GM12878 (cell line): ENCODE measurements at regions not wholly inside any gene's neighbourhood (a gene's known extent, or its start where the extent isn't known, plus 50 kb on each side); places are given as distances from the start of the nearest gene placed in this dataset.

ENCODE experiments used
- BCL11A ChIP-seq: IDR thresholded peaks from 2 replicates; pipeline ENCODE4 v1.6.1; 2011; ENCODE audit warnings: low read depth, low read length
- CBFB ChIP-seq: IDR thresholded peaks from 2 replicates; pipeline ENCODE4 v1.6.1; 2016; ENCODE audit warnings: antibody characterized with exemption, low read depth
- CHD1 ChIP-seq: IDR thresholded peaks from 2 replicates; pipeline ENCODE4 v1.6.1; 2012; ENCODE audit warnings: low read depth, low read length, improper control_type of control experiment
- CHD4 ChIP-seq: fragments of 200-600 bp; sonication (generic); IDR thresholded peaks from 2 replicates; pipeline ENCODE4 v1.6.1; 2016; ENCODE audit warnings: mild to moderate bottlenecking
- ESRRA ChIP-seq: IDR thresholded peaks from 2 replicates; pipeline ENCODE4 v1.6.1; 2012; ENCODE audit warnings: mild to moderate bottlenecking, low read length, improper control_type of control experiment
- HDAC2 ChIP-seq: fragments of 200-600 bp; sonication (generic); IDR thresholded peaks from 2 replicates; pipeline ENCODE4 v1.6.1; 2017
- KDM1A ChIP-seq: fragments of 200-600 bp; sonication (generic); IDR thresholded peaks from 2 replicates; pipeline ENCODE4 v1.6.1; 2016; ENCODE audit warnings: borderline replicate concordance
- KLF5 ChIP-seq: fragments of 450-650 bp; IDR thresholded peaks from 2 replicates; pipeline ENCODE4 v1.6.1; 2014; ENCODE audit warnings: mild to moderate bottlenecking; ENCODE audit not compliant: partially characterized antibody
- MEF2B ChIP-seq: fragments of 450-650 bp; IDR thresholded peaks from 2 replicates; pipeline ENCODE4 v1.6.1; 2018; ENCODE audit warnings: mild to moderate bottlenecking, moderate library complexity; ENCODE audit not compliant: partially characterized antibody, poor library complexity, severe bottlenecking
- NFIC ChIP-seq: IDR thresholded peaks from 2 replicates; pipeline ENCODE4 v1.6.1; 2012; ENCODE audit warnings: low read depth, mild to moderate bottlenecking, inconsistent platforms, low read length, moderate library complexity
- NFXL1 ChIP-seq: fragments of 450-650 bp; IDR thresholded peaks from 2 replicates; pipeline ENCODE4 v1.6.1; 2017; ENCODE audit warnings: antibody characterized with exemption, mild to moderate bottlenecking, borderline replicate concordance
- SPI1 ChIP-seq: IDR thresholded peaks from 2 replicates; pipeline ENCODE4 v1.6.1; 2011; ENCODE audit warnings: low read depth, mild to moderate bottlenecking, low read length, moderate library complexity, borderline replicate concordance; ENCODE audit not compliant: insufficient read depth
- YY1 ChIP-seq: IDR thresholded peaks from 2 replicates; pipeline ENCODE4 v1.6.1; 2011; ENCODE audit warnings: low read depth, mild to moderate bottlenecking, low read length
- ZNF217 ChIP-seq: fragments of 450-650 bp; IDR thresholded peaks from 2 replicates; pipeline ENCODE4 v1.6.1; 2017; ENCODE audit warnings: antibody characterized with exemption, mild to moderate bottlenecking
- TF ChIP-seq, protein P1 (sequence below): fragments of 450-650 bp; IDR thresholded peaks from 2 replicates; pipeline ENCODE4 v1.6.1; 2017; ENCODE audit warnings: low read depth, mild to moderate bottlenecking, moderate library complexity
- TF ChIP-seq, protein P2 (sequence below): IDR thresholded peaks from 2 replicates; pipeline ENCODE4 v1.6.1; 2012; ENCODE audit warnings: mild to moderate bottlenecking, low read depth, low read length
- TF ChIP-seq, protein P3 (sequence below): fragments of 450-650 bp; IDR thresholded peaks from 2 replicates; pipeline ENCODE4 v1.6.1; 2017; ENCODE audit warnings: mild to moderate bottlenecking, moderate library complexity
- TF ChIP-seq, protein P4 (sequence below): fragments of 450-650 bp; IDR thresholded peaks from 2 replicates; pipeline ENCODE4 v1.6.1; 2016; ENCODE audit warnings: mild to moderate bottlenecking
- TF ChIP-seq, protein P5 (sequence below), 3 experiments: IDR thresholded peaks in 2 of 3; conservative IDR thresholded peaks in 1 of 3; 2 replicates each; pipeline ENCODE4 v1.5.1; 2011; ENCODE audit warnings: low read depth in 3 of 3, low read length in 3 of 3, mild to moderate bottlenecking in 3 of 3, control low read depth in 2 of 3, moderate library complexity in 2 of 3, inconsistent platforms in 1 of 3, mixed read lengths in 1 of 3; ENCODE audit not compliant: control insufficient read depth in 2 of 3, insufficient read depth in 1 of 3; ENCODE audit errors: extremely low read depth in 1 of 3

DNA sequence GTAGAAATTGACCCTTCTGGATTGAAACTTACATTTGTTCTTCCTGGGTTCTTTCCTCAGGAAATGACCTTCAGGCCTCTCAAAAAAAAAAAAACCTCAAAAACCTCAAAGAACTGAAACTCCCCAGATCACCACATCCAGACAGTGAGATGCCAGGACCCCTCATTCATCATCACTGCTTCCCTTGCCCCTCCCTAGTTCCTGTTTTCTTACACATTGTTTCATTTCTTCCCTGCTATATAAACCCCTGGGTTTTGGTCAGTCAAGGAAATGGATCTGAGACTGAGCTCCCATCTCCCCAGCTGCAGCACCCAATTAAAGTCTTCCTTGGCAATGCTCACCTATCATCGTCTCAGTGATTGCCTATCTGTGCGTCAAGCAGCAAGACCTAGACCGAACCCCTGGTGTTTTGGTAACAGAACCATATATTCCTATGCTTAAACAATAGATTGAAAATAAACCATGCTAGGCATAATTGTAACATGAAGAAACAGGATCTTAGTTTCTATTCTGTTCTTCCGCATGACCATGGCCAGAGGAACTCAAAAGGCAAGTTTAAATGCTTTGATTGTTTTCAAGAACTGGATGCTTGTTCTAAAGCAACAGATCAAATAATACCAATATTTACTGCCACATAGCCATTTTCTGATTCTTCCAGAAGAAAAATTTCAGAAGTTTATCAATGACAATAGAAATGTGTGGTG lies 108.0 kb upstream of the MAX start (continued):
- TF ChIP-seq, protein P1, sequence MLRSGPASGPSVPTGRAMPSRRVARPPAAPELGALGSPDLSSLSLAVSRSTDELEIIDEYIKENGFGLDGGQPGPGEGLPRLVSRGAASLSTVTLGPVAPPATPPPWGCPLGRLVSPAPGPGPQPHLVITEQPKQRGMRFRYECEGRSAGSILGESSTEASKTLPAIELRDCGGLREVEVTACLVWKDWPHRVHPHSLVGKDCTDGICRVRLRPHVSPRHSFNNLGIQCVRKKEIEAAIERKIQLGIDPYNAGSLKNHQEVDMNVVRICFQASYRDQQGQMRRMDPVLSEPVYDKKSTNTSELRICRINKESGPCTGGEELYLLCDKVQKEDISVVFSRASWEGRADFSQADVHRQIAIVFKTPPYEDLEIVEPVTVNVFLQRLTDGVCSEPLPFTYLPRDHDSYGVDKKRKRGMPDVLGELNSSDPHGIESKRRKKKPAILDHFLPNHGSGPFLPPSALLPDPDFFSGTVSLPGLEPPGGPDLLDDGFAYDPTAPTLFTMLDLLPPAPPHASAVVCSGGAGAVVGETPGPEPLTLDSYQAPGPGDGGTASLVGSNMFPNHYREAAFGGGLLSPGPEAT, result no peak
- TF ChIP-seq NFIC, result peak; percentile 99
- TF ChIP-seq, protein P2, sequence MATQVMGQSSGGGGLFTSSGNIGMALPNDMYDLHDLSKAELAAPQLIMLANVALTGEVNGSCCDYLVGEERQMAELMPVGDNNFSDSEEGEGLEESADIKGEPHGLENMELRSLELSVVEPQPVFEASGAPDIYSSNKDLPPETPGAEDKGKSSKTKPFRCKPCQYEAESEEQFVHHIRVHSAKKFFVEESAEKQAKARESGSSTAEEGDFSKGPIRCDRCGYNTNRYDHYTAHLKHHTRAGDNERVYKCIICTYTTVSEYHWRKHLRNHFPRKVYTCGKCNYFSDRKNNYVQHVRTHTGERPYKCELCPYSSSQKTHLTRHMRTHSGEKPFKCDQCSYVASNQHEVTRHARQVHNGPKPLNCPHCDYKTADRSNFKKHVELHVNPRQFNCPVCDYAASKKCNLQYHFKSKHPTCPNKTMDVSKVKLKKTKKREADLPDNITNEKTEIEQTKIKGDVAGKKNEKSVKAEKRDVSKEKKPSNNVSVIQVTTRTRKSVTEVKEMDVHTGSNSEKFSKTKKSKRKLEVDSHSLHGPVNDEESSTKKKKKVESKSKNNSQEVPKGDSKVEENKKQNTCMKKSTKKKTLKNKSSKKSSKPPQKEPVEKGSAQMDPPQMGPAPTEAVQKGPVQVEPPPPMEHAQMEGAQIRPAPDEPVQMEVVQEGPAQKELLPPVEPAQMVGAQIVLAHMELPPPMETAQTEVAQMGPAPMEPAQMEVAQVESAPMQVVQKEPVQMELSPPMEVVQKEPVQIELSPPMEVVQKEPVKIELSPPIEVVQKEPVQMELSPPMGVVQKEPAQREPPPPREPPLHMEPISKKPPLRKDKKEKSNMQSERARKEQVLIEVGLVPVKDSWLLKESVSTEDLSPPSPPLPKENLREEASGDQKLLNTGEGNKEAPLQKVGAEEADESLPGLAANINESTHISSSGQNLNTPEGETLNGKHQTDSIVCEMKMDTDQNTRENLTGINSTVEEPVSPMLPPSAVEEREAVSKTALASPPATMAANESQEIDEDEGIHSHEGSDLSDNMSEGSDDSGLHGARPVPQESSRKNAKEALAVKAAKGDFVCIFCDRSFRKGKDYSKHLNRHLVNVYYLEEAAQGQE, result no peak
- TF ChIP-seq, protein P3, sequence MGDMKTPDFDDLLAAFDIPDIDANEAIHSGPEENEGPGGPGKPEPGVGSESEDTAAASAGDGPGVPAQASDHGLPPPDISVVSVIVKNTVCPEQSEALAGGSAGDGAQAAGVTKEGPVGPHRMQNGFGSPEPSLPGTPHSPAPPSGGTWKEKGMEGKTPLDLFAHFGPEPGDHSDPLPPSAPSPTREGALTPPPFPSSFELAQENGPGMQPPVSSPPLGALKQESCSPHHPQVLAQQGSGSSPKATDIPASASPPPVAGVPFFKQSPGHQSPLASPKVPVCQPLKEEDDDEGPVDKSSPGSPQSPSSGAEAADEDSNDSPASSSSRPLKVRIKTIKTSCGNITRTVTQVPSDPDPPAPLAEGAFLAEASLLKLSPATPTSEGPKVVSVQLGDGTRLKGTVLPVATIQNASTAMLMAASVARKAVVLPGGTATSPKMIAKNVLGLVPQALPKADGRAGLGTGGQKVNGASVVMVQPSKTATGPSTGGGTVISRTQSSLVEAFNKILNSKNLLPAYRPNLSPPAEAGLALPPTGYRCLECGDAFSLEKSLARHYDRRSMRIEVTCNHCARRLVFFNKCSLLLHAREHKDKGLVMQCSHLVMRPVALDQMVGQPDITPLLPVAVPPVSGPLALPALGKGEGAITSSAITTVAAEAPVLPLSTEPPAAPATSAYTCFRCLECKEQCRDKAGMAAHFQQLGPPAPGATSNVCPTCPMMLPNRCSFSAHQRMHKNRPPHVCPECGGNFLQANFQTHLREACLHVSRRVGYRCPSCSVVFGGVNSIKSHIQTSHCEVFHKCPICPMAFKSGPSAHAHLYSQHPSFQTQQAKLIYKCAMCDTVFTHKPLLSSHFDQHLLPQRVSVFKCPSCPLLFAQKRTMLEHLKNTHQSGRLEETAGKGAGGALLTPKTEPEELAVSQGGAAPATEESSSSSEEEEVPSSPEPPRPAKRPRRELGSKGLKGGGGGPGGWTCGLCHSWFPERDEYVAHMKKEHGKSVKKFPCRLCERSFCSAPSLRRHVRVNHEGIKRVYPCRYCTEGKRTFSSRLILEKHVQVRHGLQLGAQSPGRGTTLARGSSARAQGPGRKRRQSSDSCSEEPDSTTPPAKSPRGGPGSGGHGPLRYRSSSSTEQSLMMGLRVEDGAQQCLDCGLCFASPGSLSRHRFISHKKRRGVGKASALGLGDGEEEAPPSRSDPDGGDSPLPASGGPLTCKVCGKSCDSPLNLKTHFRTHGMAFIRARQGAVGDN, result no peak
- peak; percentile 97 for TF ChIP-seq CBFB
- no peak for TF ChIP-seq CHD4
- no peak for TF ChIP-seq MEF2B
- peak; percentile 86 for TF ChIP-seq BCL11A
- TF ChIP-seq HDAC2, result no peak
- TF ChIP-seq YY1, result no peak
- no peak for TF ChIP-seq KLF5
- TF ChIP-seq ESRRA, result no peak
- TF ChIP-seq ZNF217, result no peak
- no peak for TF ChIP-seq NFXL1
- no peak for TF ChIP-seq KDM1A
- TF ChIP-seq SPI1, result peak; percentile 75
- TF ChIP-seq CHD1, result no peak
- TF ChIP-seq, protein P4, sequence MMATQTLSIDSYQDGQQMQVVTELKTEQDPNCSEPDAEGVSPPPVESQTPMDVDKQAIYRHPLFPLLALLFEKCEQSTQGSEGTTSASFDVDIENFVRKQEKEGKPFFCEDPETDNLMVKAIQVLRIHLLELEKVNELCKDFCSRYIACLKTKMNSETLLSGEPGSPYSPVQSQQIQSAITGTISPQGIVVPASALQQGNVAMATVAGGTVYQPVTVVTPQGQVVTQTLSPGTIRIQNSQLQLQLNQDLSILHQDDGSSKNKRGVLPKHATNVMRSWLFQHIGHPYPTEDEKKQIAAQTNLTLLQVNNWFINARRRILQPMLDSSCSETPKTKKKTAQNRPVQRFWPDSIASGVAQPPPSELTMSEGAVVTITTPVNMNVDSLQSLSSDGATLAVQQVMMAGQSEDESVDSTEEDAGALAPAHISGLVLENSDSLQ, result peak; percentile 51; the same call in 1 of the 2 replicates
- TF ChIP-seq, protein P5, sequence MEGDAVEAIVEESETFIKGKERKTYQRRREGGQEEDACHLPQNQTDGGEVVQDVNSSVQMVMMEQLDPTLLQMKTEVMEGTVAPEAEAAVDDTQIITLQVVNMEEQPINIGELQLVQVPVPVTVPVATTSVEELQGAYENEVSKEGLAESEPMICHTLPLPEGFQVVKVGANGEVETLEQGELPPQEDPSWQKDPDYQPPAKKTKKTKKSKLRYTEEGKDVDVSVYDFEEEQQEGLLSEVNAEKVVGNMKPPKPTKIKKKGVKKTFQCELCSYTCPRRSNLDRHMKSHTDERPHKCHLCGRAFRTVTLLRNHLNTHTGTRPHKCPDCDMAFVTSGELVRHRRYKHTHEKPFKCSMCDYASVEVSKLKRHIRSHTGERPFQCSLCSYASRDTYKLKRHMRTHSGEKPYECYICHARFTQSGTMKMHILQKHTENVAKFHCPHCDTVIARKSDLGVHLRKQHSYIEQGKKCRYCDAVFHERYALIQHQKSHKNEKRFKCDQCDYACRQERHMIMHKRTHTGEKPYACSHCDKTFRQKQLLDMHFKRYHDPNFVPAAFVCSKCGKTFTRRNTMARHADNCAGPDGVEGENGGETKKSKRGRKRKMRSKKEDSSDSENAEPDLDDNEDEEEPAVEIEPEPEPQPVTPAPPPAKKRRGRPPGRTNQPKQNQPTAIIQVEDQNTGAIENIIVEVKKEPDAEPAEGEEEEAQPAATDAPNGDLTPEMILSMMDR (IDR thresholded peaks at IDR 0.05 in 2 of 3, conservative IDR thresholded peaks at IDR 0.05 in 1 of 3; ENCODE audit: control insufficient read depth in 2 of 3, extremely low read depth in 1 of 3, insufficient read depth in 1 of 3, low read depth in 3 of 3, low read length in 3 of 3), result no peak
